B cell (primary cell): ENCODE measurements at regions not wholly inside any gene's neighbourhood (a gene's known extent, or its start where the extent isn't known, plus 50 kb on each side); places are given as distances from the start of the nearest gene placed in this dataset.

Source experiments
- ATAC-seq: fragments of 200-7000 bp; cut with Tn5 transposase; one replicate; pipeline ENCODE4 v1.10.0; 2021; ENCODE audit warnings: low read depth, mild to moderate bottlenecking, moderate number of reproducible peaks, moderate library complexity
- CTCF ChIA-PET: fragments of 350-600 bp; sonication (Branson Sonifier 250); formaldehyde crosslinking; loops from one replicate; lab custom pipeline; 2021; ENCODE audit warnings: antibody characterized with exemption, inconsistent platforms; lab: Charles Lee
- POLR2A ChIA-PET: fragments of 350-600 bp; sonication (Branson Sonifier 250); formaldehyde crosslinking; loops from one replicate; lab custom pipeline; 2021; ENCODE audit warnings: antibody characterized with exemption; lab: Charles Lee
- DNase-seq: peaks from one replicate; pipeline ENCODE4 v3.0.0; 2013
- H2AFZ ChIP-seq: 2 replicates; pipeline ENCODE4 v1.6.1; 2012; ENCODE audit warnings: mild to moderate bottlenecking, low read depth, low read length; ENCODE audit not compliant: insufficient read depth, poor library complexity, severe bottlenecking
- H3K27ac ChIP-seq, 2 donors: 1 replicate in 1 of 2; 2 replicates in 1 of 2; pipeline ENCODE4 v1.5.1; 2012 to 2013; ENCODE audit warnings: low read length in 2 of 2, mild to moderate bottlenecking in 2 of 2, moderate library complexity in 1 of 2
- H3K27me3 ChIP-seq, 4 experiments: fragments of 200-600 bp in 1 of 4; sonication (generic) in 1 of 4; replicated peaks in 1 of 4; 1 replicate in 2 of 4; 2 replicates in 2 of 4; pipeline versions ENCODE4 v1.6.1 to v1.7.0; 2013 to 2016; ENCODE audit warnings: low read length in 3 of 4, mild to moderate bottlenecking in 2 of 4, mixed read lengths in 1 of 4, moderate library complexity in 1 of 4; ENCODE audit not compliant: insufficient read depth in 4 of 4, control insufficient read depth in 3 of 4; ENCODE audit errors: control extremely low read depth in 1 of 4
- H3K36me3 ChIP-seq, 2 experiments: replicated peaks in 1 of 2; 1 replicate in 1 of 2; 2 replicates in 1 of 2; pipeline versions ENCODE4 v1.6.1 to v1.7.1; 2013; ENCODE audit warnings: low read length in 1 of 2; ENCODE audit not compliant: insufficient read depth in 2 of 2, control insufficient read depth in 1 of 2; ENCODE audit errors: control extremely low read depth in 1 of 2, extremely low read depth in 1 of 2
- H3K4me1 ChIP-seq, 2 donors: fragments of 200-600 bp in 1 of 2; sonication (generic) in 1 of 2; 1 replicate in 1 of 2; 2 replicates in 1 of 2; pipeline versions ENCODE4 v1.5.1 to v1.6.1; 2013 to 2017; ENCODE audit warnings: low read length in 2 of 2; ENCODE audit not compliant: control insufficient read depth in 2 of 2, insufficient read depth in 2 of 2
- H3K4me2 ChIP-seq: replicated peaks from 2 replicates; pipeline ENCODE3; 2012; ENCODE audit warnings: mild to moderate bottlenecking, low read depth, low read length; ENCODE audit not compliant: poor library complexity, severe bottlenecking
- H3K4me3 ChIP-seq, 5 experiments: fragments of 200-600 bp in 1 of 5; sonication (generic) in 1 of 5; 1 replicate in 3 of 5; 2 replicates in 2 of 5; pipeline versions ENCODE4 v1.5.1 to v1.7.0; 2011 to 2016; ENCODE audit warnings: low read length in 4 of 5, mild to moderate bottlenecking in 4 of 5, low read depth in 2 of 5, control low read depth in 1 of 5, moderate library complexity in 1 of 5; ENCODE audit not compliant: insufficient read depth in 1 of 5; ENCODE audit errors: control extremely low read depth in 1 of 5, extremely low read depth in 1 of 5
- H3K79me2 ChIP-seq: fragments of 200-600 bp; sonication (generic); one replicate; pipeline ENCODE4 v1.6.0; 2016; ENCODE audit warnings: low read length; ENCODE audit not compliant: control insufficient read depth, insufficient read depth
- H3K9ac ChIP-seq: fragments of 200-600 bp; sonication (generic); 2 replicates; pipeline ENCODE4 v1.6.1; 2017; ENCODE audit warnings: mild to moderate bottlenecking, low read length, moderate library complexity
- H3K9me3 ChIP-seq, 3 donors: one replicate each; pipeline versions ENCODE4 v1.6.1 to v1.7.1; 2013; ENCODE audit warnings: low read length in 2 of 3; ENCODE audit not compliant: control insufficient read depth in 2 of 3, insufficient read depth in 1 of 3; ENCODE audit errors: control extremely low read depth in 1 of 3
- H4K20me1 ChIP-seq: 2 replicates; pipeline ENCODE4 v1.6.0; 2012; ENCODE audit warnings: mild to moderate bottlenecking, low read length; ENCODE audit not compliant: insufficient read depth, control insufficient read depth, poor library complexity, severe bottlenecking
- H3K27ac Mint-ChIP-seq: one replicate; pipeline ENCODE4 v1.8.0; 2021; ENCODE audit warnings: mixed read lengths
- H3K27me3 Mint-ChIP-seq: one replicate; pipeline ENCODE4 v1.8.0; 2021; ENCODE audit warnings: mixed read lengths
- H3K4me1 Mint-ChIP-seq: one replicate; pipeline ENCODE4 v1.8.0; 2021; ENCODE audit warnings: mixed read lengths
- H3K4me3 Mint-ChIP-seq: one replicate; pipeline ENCODE4 v1.8.0; 2021; ENCODE audit warnings: mixed read lengths
- H3K9me3 Mint-ChIP-seq: one replicate; pipeline ENCODE4 v1.8.0; 2022; ENCODE audit warnings: mixed read lengths; ENCODE audit not compliant: insufficient read depth
- CTCF ChIP-seq: fragments of 200-600 bp; IDR thresholded peaks from one replicate; pipeline ENCODE4 v1.8.0; 2022; ENCODE audit warnings: antibody characterized with exemption, mild to moderate bottlenecking
- EZH2 ChIP-seq: IDR thresholded peaks from 2 replicates; pipeline ENCODE4 v1.6.1; 2012; ENCODE audit warnings: borderline replicate concordance, low read depth, mild to moderate bottlenecking, moderate library complexity, low read length; ENCODE audit not compliant: insufficient read depth, poor library complexity, severe bottlenecking
- WGBS: methylation state at CpG from one replicate; pipeline ENCODE4 v1.1.5; 2013; ENCODE audit warnings: missing lambda C conversion rate; ENCODE audit not compliant: insufficient coverage; 5-methylcytosine and 5-hydroxymethylcytosine counted together
- intact Hi-C: fragments of 100-400 bp; cut with micrococcal nuclease; formaldehyde crosslinking; loops from one replicate; pipeline ENCODE4 v1.10.0; 2022

DNA sequence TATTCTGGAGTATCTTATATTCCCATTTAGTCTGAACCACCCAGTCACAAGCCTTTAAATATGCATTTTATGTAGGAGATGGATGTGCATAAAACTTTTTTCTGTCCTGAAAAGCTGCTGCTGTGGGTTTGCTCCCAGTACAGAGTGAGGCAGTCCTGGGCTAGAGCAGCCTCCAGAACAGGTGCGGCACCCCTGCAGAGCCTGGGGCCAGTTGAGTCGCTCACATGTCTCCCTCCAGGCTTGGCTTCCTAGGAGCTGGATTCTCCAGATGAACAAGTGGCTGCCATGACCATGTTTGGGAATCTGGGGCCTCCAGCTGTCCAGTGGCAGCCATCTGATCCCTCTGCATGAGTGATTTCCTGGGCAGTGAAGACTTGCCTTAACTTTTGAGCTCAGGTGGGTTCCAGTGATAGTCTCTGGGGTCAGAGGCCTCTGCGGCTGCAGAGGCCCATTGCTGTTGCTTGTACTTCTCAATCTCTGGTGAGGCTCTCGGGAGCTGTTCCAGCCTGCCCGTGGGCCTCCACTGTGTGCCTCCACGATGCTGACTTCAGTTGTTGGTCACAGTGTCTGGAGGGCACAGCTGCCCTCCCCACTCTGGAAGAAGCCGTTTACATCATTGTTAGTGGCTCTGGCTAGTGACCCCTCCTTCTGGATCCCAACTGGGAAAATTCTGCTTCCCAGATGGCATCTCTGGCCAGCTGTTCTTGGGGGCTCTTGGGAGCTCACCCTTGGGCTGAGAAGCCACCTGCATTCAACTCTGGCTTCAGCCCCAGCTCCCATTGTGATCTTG, 120.4 kb downstream of the EMX2 start:
- H3K4me1 ChIP-seq, result no peaks in the 10 kb centered on the region
- no peak overlapping the region for H3K9ac ChIP-seq
- intact Hi-C loops, result no loop called here
- no peak overlapping the region for H3K27ac ChIP-seq
- no peak overlapping the region for H3K4me3 ChIP-seq
- TF ChIP-seq CTCF (no peak), EZH2 (no peak)
- CTCF ChIA-PET, result no interaction called here
- POLR2A ChIA-PET, result no interaction called here
- Mint-ChIP-seq H3K4me1 (no peaks in the 10 kb centered on the region), H3K4me3 (no peak overlapping the region), H3K27ac (no peak overlapping the region), H3K9me3 (no peaks in the 10 kb centered on the region), H3K27me3 (peaks cover 9% of the 10 kb centered on the region)
- DNase-seq, result no peak
- no peak for ATAC-seq
- H3K79me2 ChIP-seq, result no peaks in the 10 kb centered on the region
- H3K9me3 ChIP-seq, result peaks cover 0 to 3% (median 0%) of the 10 kb centered on the region in 3 donors
- H4K20me1 ChIP-seq, result no peaks in the 10 kb centered on the region
- no peaks in the 10 kb centered on the region for H3K27me3 ChIP-seq
- WGBS, result 94% methylated on average over 7 of the region's 7 CpGs
- no peak overlapping the region for H3K4me2 ChIP-seq
- H3K36me3 ChIP-seq, result no peaks in the 10 kb centered on the region
- no peak overlapping the region for H2AFZ ChIP-seq

DNA sequence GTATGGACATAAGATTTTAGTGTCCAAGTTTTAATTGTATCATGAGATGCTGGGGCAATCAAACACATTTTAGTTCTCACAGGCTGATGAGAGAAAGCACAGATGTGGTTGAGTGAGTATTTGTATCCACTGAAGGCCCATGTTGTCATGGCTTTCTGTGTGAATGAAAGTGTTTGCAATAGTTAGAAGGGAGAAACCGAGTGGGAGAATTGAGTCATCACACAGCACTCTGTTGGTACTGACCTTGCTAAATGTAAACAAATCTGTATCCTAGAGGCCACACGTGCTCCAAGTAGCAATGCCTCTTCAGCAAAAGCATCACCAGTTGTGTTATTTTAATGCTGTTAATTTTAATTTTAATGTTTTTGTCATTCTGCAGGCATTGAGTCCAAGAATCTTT, 121.2 kb downstream of the EMX2 start:
- Mint-ChIP-seq H3K27ac (no peak overlapping the region), H3K4me1 (no peaks in the 10 kb centered on the region), H3K27me3 (peaks cover 9% of the 10 kb centered on the region), H3K4me3 (no peak overlapping the region), H3K9me3 (no peaks in the 10 kb centered on the region)
- Histone ChIP-seq H3K4me3 (no peak overlapping the region), H3K4me2 (no peak overlapping the region), H3K79me2 (no peaks in the 10 kb centered on the region), H4K20me1 (no peaks in the 10 kb centered on the region), H2AFZ (no peak overlapping the region), H3K4me1 (no peaks in the 10 kb centered on the region), H3K9ac (no peak overlapping the region), H3K27ac (no peak overlapping the region), H3K36me3 (no peaks in the 10 kb centered on the region), H3K9me3 (peaks cover 0 to 3% (median 0%) of the 10 kb centered on the region in 3 donors), H3K27me3 (no peaks in the 10 kb centered on the region)
- no peak for ATAC-seq
- POLR2A ChIA-PET, result no interaction called here
- no CpG with 5 or more reads among the region's 2 CpGs for WGBS
- no peak for DNase-seq
- intact Hi-C loops, result no loop called here
- TF ChIP-seq EZH2, result no peak
- TF ChIP-seq CTCF, result no peak
- CTCF ChIA-PET, result no interaction called here
